Midbrain (tissue), 1 donor: ENCODE measurements at regions not wholly inside any gene's neighbourhood (a gene's known extent, or its start where the extent isn't known, plus 50 kb on each side); places are given as distances from the start of the nearest gene placed in this dataset.

Experiments
- DNase-seq: peaks from one replicate; lab custom pipeline; 2025; lab: John Stamatoyannopoulos, UW

DNA sequence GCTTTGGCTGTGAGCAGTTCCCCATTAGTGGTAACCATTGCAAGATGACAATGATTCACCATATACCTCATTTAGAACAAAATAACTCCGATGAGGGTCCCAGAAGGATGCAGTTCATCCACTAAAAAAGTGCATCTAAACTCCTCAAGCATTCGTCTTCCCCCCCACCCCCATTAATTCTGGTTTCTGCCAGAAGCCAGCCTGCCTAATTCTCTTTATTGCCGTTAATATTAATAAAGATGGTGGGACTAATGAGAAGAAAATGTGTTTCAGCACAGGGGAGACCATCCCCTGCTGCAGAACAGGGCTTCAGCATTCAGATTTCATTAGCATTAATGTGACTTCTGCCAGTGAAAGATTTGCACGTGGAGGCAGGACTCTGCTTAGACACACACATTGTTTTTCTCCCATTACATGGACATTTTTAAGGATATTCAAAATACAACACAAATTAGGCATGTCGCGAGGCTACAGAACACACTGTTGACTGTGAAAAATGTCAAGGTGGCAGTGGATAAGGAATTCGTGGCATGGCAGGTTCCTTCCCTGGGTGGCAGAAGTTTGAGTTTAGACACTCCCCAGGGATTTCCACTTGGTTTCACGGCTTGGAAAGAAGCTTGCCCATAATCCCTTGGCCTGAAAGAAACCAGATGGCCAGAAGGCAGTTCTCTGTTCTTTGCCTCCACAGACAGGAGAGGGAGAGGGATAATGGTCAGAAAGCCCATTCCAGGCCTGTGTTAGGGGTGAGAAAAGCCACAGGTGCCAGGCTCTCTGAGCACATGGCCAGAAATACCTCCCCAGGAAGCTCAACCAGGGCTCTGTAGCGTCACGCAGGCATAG is 236.5 kb downstream of the FOXO1 start:
- no peak for DNase-seq

DNA sequence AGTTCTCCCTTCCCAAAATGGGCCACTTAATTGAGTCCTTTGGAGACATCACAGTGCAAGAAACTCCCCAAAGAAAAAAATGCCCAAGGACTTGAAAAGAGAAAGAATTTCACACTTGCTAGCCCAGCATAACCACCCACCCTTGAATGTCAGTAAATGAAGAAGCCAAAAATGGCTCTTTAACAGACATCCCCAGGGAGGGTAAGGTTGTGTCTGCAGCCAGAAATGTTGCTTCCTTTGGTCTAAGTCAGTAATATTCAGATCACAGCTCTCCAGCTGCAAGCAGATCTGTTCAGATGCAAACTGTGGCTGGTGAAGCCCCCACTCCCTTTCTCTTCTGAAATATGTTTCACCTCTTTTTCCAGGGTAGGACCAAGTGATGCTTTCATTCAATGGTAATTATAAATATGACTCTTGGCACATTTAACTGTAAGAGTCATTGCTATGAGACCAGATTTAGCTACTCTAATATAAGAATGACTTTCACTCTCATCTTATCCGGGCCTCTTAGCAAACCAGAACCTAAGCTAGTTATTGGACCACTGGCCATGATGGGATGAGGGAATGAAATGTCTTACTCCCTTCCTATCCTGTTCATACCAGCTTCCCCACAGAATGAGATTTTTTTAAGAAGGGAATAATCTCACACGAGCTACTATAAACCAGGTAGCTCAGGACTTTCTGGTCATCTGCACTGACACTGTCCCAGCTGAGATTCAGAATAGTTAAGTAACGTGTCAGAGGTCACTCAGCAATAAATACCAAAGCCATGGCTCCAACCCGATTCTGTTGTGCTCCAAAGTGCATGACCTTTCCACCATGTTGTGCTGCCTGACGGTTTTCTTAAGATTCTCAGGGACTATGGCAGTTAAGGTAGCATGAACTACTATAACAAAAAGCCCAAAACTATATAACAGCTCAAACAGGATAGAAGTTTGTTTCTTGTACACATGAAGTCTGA is 234.1 kb downstream of the FOXO1 start:
- DNase-seq: no peak

DNA sequence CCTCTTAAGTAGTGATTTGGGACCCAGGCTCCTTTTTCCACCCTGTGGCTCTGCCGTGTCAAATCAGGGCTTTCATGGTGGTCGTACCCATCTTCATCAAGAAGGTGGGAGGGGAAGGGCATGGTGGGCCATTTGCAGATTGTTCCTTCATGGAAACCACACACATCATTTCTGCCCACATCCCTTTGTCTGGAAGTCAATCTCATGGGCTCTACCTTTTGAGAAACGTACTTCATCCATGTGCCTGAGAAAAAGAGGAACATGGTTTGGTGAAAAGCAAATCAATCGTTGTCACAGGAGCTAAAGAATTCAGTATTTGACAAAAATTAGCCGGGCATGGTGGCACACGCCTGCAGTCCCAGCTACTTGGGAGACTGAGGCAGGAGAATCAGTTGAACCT is 233.4 kb downstream of the FOXO1 start:
- no peak for DNase-seq

DNA sequence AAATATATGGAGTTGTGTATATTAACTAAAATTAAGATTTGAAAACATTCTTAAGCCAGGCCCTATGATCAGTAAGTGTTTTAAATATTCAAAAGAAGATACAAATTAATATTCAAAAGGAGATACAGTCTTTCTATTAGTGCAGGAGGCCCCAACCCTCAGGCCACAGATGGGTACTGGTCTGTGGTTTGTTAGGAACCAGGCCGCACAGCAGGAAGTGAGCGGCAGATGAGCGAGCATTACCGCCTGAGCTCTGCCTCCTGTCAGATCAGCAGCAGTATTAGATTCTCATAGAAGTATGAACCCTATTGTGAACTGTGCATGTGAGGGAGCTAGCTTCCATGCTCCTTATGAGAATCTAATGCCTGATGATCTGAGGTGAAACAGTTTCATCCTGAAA is 232.9 kb downstream of the FOXO1 start:
- DNase-seq: no peak

DNA sequence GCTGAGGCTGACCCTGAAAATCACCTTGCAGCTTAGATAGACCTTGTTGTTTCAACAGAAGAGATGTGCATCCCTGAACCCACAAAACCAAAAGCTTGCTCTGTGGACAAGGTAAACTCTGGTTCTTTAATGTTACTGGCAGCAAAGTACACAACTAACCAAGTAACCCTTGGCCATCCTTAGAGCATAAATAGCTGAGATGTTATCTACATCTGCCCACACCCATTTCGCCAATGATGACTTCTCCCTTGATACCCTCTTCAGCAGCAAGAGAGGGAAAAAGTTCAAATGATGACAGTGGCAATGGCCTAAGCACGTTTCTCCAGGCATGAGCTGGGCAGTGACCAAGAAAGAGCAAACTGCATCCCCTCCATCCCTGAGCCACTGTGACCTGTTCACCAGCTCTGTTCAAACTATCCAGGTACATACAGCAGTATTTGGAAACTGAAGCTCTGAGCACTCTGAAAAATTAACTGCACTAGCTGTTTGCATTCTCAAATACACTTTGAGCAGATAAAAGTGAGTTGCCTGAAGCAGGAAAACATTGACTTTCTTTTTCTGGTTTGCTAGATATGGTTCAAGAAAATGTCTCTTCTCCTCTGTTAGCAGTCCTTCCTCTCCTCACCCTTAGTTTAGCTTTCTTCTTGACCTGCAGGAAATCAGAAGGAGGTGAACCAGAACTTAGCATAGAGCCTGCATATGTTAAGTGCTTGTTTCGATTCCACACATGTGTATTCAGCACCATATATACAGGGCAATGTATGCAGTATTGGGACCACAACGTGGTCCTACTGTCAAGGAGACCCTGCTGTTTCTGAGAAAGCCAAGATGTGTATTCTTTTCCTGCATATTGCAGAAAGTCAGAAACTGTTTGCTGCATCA is 231.7 kb downstream of the FOXO1 start:
- no peak for DNase-seq

DNA sequence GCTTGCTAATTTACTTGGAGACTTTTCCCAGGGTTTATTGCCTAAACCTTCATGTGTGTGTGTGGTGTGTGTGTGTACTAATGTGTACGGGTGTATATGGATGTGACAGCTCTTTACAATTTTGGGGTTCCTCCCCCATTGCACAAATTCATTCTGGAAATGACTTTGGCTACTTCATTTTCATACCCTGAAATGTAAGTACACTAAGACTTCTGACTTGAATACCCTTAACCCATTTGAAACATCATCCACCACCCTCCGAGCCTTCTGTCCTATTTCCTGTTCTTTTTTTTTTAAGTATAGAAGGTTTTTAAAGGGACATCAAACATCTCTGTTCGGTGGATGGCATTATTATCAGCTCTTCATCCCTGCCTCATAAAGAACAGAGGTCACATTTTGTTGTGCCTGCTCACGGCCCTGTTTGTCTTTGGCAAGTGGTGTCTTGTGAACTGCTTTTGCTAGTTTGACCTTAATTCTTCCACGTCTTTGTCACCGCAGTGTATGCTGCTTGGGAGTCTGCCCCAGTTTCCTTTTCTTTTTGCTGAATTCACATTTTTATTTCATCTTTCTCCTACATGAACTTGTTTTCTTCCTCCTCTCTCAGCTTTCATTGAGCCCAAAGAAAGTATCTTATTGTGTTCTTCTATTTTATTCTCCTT is 228.3 kb downstream of the FOXO1 start:
- peak; percentile 13 for DNase-seq

DNA sequence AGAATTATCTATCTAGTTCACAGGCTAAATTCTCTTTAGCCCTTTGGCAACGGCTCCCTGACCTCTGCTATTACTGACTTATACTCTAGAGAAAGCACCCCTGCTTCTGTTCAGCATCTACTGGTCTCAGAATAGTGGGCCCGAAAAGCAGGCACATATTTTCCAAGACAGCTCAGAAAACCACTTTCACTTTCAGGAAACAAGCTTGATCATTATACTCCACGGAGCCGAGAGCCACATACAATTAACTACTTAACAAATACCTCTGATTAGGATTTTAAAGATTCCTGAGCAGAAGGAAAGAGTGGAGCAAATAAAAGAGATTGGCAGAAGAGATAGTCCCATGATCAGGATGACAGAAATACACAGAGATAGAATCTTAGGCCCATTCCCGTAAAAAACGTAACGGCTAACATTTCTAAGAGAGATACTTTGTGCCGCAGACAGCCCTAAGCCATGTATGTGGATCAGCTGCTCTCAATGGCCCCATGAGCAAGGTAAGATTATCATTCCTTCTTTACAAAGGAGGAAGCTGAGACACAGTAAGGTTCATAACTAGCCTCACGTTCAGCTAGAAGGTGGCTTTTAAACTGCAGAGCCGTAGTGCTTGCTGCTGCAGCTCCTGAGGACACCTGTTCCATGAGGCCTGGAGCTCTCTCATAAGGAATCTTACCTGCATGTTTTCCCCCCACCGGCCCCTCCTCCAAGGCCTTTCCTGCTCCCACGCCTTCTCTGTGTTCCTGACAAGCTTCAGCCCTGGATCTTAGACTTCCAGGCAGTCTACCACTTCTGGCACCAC is 227.2 kb downstream of the FOXO1 start:
- DNase-seq: peak; percentile 19

DNA sequence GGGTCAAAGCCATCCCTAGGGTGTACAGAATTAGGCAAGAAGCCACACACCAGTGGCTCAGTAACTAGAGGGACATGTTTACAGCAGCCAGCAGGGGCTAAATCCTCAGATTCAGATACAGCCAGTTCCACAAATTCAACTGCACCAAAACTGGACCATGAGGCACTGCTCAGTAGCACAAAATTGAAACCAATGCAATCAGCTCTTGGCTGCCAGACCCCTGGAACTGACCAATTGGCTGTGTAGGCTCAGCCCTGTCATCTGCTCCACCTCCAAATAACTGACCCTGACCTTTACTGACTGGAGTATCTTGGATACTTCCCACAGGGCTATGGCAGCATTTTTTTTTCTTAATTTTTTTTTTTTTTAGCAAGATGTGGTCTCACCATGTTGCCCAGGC is 226.5 kb downstream of the FOXO1 start:
- no peak for DNase-seq

DNA sequence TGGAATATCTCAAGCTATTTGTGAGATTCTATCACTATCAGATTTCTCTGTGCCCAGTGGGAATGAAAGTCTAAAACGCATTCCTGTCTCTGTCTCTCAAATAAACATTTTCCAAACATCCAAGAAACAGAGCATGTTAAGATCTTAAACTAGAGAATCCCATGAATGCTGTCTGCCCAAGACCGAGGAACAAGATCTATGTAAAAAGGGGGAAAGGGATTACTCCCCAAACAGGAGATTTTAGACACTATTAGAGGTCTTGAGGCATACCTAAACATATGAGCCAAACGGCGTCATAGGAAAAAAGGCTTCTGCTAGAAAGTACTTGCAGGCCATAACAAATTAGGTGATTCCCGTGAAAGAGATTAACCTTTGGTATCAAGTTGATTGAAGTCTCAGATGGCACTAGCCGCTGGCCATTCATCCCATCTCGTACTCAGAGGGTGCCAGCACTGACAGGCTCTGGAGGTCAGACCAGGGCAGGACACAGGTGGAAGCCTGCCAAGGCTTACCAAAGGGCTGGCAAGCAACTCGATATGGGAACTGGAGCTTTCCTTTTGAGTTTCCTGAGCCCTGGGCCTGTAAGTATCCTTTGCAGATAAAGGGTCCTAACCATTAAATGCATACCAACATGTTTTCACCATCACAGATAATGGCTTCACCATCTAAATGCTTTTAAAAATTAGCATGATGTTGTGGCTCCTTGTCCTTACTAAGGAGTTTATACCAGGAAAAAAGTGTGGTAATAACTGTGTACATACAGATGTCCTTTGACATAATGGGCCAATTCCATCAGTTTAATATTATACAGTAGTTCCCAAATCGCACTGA is 225.2 kb downstream of the FOXO1 start:
- peak; percentile 67 for DNase-seq

DNA sequence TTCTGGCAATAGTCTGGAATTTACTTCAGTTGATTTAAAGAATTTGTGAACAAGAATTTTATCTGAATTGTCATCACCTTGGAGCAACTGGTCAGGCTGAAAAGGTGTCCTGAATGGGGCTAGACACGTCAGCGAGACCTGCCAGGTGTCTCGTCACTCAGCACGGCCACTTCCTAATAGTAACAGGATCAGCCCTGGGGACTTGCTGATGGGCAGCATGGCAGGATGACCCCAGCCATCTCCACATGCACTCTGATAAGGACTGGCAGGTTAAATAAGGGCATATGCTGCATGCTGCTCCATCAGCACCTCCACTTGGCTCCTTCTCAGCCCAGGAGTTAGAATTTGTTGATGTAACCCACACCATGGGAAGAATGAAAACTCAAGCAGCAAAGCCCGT is 224.2 kb downstream of the FOXO1 start:
- no peak for DNase-seq

DNA sequence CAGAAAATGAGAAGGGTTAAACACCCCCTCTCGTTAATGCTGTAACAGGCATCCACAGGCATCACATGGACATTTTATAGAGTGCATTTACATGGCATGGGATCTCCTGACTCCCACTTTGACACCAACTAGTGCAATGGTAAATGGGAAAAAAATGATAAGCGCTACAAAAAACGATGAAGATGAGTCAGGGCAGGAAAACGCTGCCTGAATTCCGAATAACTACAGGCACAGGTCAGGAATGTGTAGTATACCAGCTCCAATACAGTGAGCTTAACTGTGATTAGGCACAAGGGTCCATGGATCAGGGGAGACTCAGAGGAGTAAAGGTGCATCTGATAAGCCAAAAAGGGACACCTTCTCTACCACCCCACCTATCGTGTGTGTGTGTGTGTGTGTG is 223.6 kb downstream of the FOXO1 start:
- DNase-seq: no peak

DNA sequence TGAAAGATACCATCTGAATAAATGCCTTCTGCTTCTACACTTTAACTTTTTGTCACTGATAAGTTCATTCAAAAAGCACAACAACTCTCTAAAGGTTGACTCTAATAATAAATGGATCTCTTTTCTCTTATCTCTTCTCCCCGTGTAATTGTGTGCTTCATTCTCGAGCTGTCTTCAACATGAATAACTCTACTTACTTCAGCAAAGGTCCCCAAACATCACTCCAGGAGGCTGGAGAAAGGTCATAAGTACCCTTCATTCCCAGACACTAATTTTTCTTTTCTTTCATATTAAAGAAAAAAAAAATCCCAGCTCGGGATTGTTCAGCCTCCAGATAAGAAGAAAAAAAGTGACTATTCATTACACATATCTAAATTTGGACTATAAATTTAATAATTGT is 222.2 kb downstream of the FOXO1 start:
- DNase-seq: no peak

DNA sequence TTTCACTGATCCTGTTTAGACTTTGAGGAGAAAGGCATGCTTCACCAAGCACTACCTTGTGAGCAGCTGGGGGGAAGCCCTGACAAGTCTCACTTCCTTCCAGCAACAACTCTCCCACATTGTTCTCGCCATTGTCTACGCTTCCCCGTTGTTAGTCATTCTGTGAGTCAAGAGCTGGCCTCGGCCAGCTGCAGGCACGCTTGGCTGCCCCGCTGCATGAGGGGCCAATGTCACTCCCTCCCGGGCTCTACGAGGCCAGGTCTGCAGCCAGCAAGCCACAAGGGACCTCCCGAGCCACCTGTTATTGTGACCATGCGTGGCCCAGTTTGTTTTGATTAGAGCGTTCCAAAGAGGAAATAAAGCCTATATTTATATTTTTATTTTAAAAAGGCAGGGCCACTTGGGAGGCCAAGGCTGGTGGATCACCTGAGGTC is 220.9 kb downstream of the FOXO1 start:
- DNase-seq: no peak

DNA sequence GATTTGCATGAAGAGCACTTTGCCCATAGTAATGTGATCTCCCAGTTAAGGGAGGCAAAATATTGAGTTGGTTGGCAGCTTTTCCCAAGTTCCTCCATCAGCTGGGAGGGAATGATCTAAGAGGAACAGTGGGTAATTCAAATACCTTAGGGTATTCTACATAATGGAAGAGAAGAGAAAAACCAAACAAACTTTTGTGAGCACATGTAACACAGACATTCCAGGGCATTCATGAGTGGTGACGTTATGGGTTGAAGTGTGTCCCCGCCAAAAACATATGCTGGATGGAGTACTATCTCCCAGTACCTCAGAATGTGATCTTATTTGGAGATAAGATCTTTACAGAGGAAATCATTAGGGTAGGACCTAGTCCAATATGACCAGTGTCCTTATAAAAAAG is 220.1 kb downstream of the FOXO1 start:
- no peak for DNase-seq

DNA sequence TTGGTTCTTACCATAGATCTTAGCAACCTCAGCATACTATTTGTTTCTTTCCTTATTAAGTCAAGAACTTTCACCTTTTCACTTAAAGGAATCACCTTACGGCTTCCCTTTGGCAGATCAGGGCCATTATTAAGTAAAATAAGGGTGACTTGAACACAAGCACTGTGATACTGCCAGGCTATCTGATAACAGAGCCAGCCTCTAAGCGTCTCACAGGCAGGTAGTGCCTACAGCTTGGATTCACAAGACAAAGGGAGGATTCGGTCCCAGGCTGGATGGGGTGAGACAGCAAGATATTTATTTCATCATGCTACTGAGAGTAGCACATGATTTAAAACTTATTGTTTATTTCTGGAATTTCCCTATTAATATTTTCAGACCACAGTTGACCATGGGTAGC is 218.6 kb downstream of the FOXO1 start:
- DNase-seq: no peak

DNA sequence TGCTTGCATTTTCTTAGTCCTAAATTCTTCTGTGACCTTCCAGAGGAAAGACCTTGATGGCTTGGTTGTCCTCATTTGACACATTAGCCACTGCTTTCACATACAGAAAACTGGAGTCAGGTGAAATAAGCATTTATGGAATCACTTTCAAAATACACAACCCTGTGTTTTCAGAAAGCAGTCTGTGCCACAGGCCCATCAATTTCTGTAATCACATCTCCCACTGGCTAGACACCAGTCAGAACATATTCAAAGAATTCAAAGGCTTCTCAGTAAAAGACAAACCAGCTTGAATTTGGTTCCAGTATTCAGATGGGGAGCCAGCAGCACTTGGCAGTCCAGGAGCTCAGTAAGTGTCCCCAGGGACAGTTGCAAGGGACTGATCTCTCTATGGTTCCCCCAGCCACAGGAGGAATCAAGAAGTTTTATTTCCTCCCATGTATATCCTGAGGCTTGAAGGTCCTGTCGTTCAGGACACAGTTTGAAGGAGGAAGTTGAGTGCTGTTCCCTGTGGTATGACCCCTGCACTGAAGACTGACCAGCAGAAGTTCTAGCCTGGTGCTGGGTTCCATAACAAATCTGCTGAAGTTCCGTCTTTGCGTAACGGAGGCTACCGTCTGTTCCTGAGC is 214.3 kb downstream of the FOXO1 start:
- peak; percentile 49 for DNase-seq

DNA sequence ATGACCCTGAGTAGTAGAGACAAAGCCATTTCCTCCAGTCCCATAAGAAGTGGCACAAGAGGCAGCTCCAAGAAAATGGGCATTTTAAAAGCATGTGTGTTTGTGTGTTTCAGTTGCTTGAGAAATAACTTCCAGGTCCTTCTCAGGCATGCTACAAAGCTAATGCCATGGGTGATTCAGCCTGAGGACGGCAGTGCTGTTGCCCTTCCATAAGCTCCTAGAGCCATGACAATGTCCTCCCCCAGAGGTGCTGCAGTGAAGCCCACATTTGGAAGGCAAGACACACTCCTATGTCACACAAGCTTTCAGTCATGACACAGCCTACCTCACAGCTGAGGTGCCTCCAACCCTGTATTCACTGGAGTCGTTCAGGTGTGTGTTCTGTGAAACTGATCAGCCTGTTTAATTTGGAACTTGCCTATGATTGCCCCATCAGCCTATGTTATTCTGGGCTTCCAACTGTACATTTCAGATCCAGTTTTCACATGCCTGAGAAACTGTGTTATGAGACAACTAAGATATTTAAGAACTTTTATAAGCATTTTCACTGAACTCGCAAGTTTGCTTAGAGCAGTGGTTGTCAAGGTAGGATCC is 213.6 kb downstream of the FOXO1 start:
- no peak for DNase-seq

DNA sequence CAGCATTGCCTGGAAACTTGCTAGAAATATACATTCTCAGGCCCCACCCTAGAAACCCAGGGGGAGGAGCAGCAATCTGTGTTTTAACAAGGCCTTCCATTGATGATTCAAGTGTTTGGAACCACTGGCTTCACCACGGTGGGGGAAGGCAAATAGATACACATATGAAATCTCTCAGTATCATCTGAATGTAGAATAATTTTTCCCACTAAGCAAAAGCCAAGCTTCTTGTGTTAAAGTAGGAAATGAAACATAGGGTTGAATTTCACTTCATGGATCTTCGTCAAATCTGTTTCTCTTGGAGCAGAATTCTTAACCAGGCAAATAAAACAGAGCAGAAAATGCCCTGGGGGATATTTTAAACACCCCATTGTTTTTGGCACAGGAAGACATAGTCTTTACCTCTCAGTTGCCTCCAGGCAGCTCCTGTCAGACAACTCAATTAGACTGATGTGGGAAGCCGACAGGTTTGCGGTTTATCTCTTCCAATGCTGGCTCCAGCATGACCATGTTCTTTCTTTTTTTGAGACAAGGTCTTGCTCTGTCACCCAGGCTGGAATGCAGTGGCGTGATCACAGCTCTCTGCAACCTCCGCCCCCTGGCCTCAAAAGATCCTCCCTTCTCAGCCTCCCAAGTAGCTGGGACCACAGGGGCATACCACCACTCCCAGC is 213.0 kb downstream of the FOXO1 start:
- DNase-seq: no peak
